Activated CD4-positive, alpha-beta T cell treated with anti-CD3 and anti-CD28 coated beads for 36 hours (primary cell): ENCODE measurements at regions not wholly inside any gene's neighbourhood (a gene's known extent, or its start where the extent isn't known, plus 50 kb on each side); places are given as distances from the start of the nearest gene placed in this dataset.

ENCODE experiments used
- ATAC-seq: fragments of 200-7000 bp; cut with Tn5 transposase; one replicate; pipeline ENCODE4 v1.10.0; 2021; ENCODE audit warnings: mild to moderate bottlenecking, moderate library complexity
- CTCF ChIA-PET: fragments of 350-600 bp; sonication (Branson Sonifier 250); formaldehyde crosslinking; loops from one replicate; lab custom pipeline; 2021; ENCODE audit warnings: antibody characterized with exemption; lab: Charles Lee
- POLR2A ChIA-PET: fragments of 350-600 bp; sonication (Branson Sonifier 250); formaldehyde crosslinking; loops from one replicate; lab custom pipeline; 2021; ENCODE audit warnings: antibody characterized with exemption, inconsistent platforms; lab: Charles Lee
- DNase-seq: peaks from one replicate; pipeline ENCODE4 v3.0.0-alpha.2; 2020
- H3K27ac Mint-ChIP-seq: one replicate; pipeline ENCODE4 v1.8.0; 2021; ENCODE audit warnings: mixed read lengths
- H3K27me3 Mint-ChIP-seq: one replicate; pipeline ENCODE4 v1.8.0; 2021; ENCODE audit warnings: mixed read lengths
- H3K36me3 Mint-ChIP-seq: one replicate; pipeline ENCODE4 v1.8.0; 2021; ENCODE audit warnings: low read depth, mixed read lengths
- H3K4me1 Mint-ChIP-seq: one replicate; pipeline ENCODE4 v1.8.0; 2021; ENCODE audit warnings: mixed read lengths
- H3K4me3 Mint-ChIP-seq: one replicate; pipeline ENCODE4 v1.8.0; 2021; ENCODE audit warnings: mild to moderate bottlenecking, moderate library complexity, mixed read lengths
- H3K9me3 Mint-ChIP-seq: one replicate; pipeline ENCODE4 v1.8.0; 2021; ENCODE audit warnings: low read depth, mixed read lengths
- intact Hi-C, 2 experiments: fragments of 100-400 bp; cut with DNase I in 1 of 2; cut with micrococcal nuclease in 1 of 2; formaldehyde crosslinking; loops; one replicate each; pipeline versions ENCODE4 v1.14.2 to v1.15.1; 2022 to 2024; cut with DNase I, micrococcal nuclease

GRCh38 chr5:141777130-141777529, 95.1 kb upstream of the ARAP3 start:
- ChIA-PET CTCF (no interaction called here), POLR2A (no interaction called here)
- H3K36me3 Mint-ChIP-seq, result no peaks in the 10 kb centered on the region
- no peak for ATAC-seq
- H3K4me3 Mint-ChIP-seq, result no peak overlapping the region
- H3K27ac Mint-ChIP-seq, result no peak overlapping the region
- peaks cover 4% of the 10 kb centered on the region for H3K27me3 Mint-ChIP-seq
- intact Hi-C loops, result no loop called here
- H3K4me1 Mint-ChIP-seq, result no peaks in the 10 kb centered on the region
- DNase-seq, result no peak
- H3K9me3 Mint-ChIP-seq, result no peaks in the 10 kb centered on the region

GRCh38 chr5:141773779-141774562, 91.9 kb upstream of the ARAP3 start:
- H3K36me3 Mint-ChIP-seq, result no peaks in the 10 kb centered on the region
- CTCF ChIA-PET, result interaction anchor here (0.8 kb wide), 1 partner anchor 59 kb away, joined by 3 read pairs; no protein-coding TSS in a partner anchor
- H3K9me3 Mint-ChIP-seq, result no peaks in the 10 kb centered on the region
- H3K27ac Mint-ChIP-seq, result no peak overlapping the region
- POLR2A ChIA-PET, result no interaction called here
- intact Hi-C loops, result no loop called here
- H3K27me3 Mint-ChIP-seq, result peaks cover 7% of the 10 kb centered on the region
- ATAC-seq, result no peak
- H3K4me3 Mint-ChIP-seq, result no peak overlapping the region
- H3K4me1 Mint-ChIP-seq, result no peaks in the 10 kb centered on the region
- no peak for DNase-seq

GRCh38 chr5:141772281-141772680, 90.3 kb upstream of the ARAP3 start:
- no peaks in the 10 kb centered on the region for H3K4me1 Mint-ChIP-seq
- no peak overlapping the region for H3K4me3 Mint-ChIP-seq
- POLR2A ChIA-PET, result no interaction called here
- peaks cover 7% of the 10 kb centered on the region for H3K27me3 Mint-ChIP-seq
- CTCF ChIA-PET, result interaction anchor here (0.5 to 1.4 kb wide), 4 partner anchors 89 to 1650 kb away, joined by 3 to 4 read pairs (median 3); no protein-coding TSS in a partner anchor
- no peak for ATAC-seq
- no peaks in the 10 kb centered on the region for H3K9me3 Mint-ChIP-seq
- no peak for DNase-seq
- intact Hi-C loops, result no loop called here
- H3K27ac Mint-ChIP-seq, result no peak overlapping the region
- no peaks in the 10 kb centered on the region for H3K36me3 Mint-ChIP-seq

- POLR2A ChIA-PET, result no interaction called here
- Mint-ChIP-seq H3K27ac (no peak overlapping the region), H3K36me3 (no peaks in the 10 kb centered on the region), H3K4me1 (no peaks in the 10 kb centered on the region), H3K27me3 (peaks cover 7% of the 10 kb centered on the region), H3K9me3 (no peaks in the 10 kb centered on the region), H3K4me3 (no peak overlapping the region)
- intact Hi-C loops, result no loop called here
- CTCF ChIA-PET, result interaction anchor here (0.8 to 1.4 kb wide), 2 partner anchors 107 to 1650 kb away, joined by 3 to 4 read pairs; no protein-coding TSS in a partner anchor
- DNase-seq, result no peak
- ATAC-seq, result no peak
These were observed 89.5 kb upstream of the ARAP3 start for GRCh38 chr5:141771562-141771961.

- ATAC-seq, result no peak
- Mint-ChIP-seq H3K9me3 (no peaks in the 10 kb centered on the region), H3K27me3 (peaks cover 7% of the 10 kb centered on the region), H3K27ac (no peak overlapping the region), H3K4me1 (no peaks in the 10 kb centered on the region), H3K36me3 (no peaks in the 10 kb centered on the region), H3K4me3 (no peak overlapping the region)
- ChIA-PET CTCF (interaction anchor here (0.7 to 1.4 kb wide), 3 partner anchors 88 to 108 kb away, joined by 3 to 4 read pairs (median 3); no protein-coding TSS in a partner anchor), POLR2A (no interaction called here)
- no peak for DNase-seq
- intact Hi-C loops, result no loop called here
These were observed 89.0 kb upstream of the ARAP3 start for GRCh38 chr5:141771031-141771430.

- H3K27me3 Mint-ChIP-seq, result peaks cover 5% of the 10 kb centered on the region
- DNase-seq (no peak), ATAC-seq (no peak)
- H3K9me3 Mint-ChIP-seq, result no peaks in the 10 kb centered on the region
- H3K4me1 Mint-ChIP-seq, result no peaks in the 10 kb centered on the region
- no peak overlapping the region for H3K4me3 Mint-ChIP-seq
- H3K36me3 Mint-ChIP-seq, result no peaks in the 10 kb centered on the region
- POLR2A ChIA-PET, result no interaction called here
- CTCF ChIA-PET, result interaction anchor here (0.8 kb wide), 1 partner anchor 67 kb away, joined by 3 read pairs; no protein-coding TSS in a partner anchor
- no peak overlapping the region for H3K27ac Mint-ChIP-seq
- intact Hi-C loops, result no loop called here
These were observed 87.6 kb upstream of the ARAP3 start for GRCh38 chr5:141769671-141770070.

GRCh38 chr5:141767671-141768070, 85.6 kb upstream of the ARAP3 start:
- POLR2A ChIA-PET, result no interaction called here
- Mint-ChIP-seq H3K4me1 (no peaks in the 10 kb centered on the region), H3K27ac (no peak overlapping the region), H3K27me3 (peaks cover 5% of the 10 kb centered on the region), H3K9me3 (no peaks in the 10 kb centered on the region), H3K4me3 (no peak overlapping the region), H3K36me3 (no peaks in the 10 kb centered on the region)
- intact Hi-C loops, result no loop called here
- CTCF ChIA-PET, result interaction anchor here (0.6 to 0.7 kb wide), 2 partner anchors 59 to 70 kb away, joined by 3 read pairs; no protein-coding TSS in a partner anchor
- no peak for ATAC-seq
- DNase-seq, result no peak

GRCh38 chr5:141765896-141766551, 84.0 kb upstream of the ARAP3 start:
- intact Hi-C loops, result no loop called here
- Mint-ChIP-seq H3K27ac (no peak overlapping the region), H3K4me1 (no peaks in the 10 kb centered on the region), H3K27me3 (peaks cover 5% of the 10 kb centered on the region), H3K4me3 (no peak overlapping the region), H3K9me3 (no peaks in the 10 kb centered on the region), H3K36me3 (no peaks in the 10 kb centered on the region)
- ATAC-seq (no peak), DNase-seq (no peak)
- POLR2A ChIA-PET, result no interaction called here
- CTCF ChIA-PET, result no interaction called here

GRCh38 chr5:141763541-141763940, 81.5 kb upstream of the ARAP3 start:
- ChIA-PET POLR2A (no interaction called here), CTCF (no interaction called here)
- Mint-ChIP-seq H3K27ac (no peak overlapping the region), H3K27me3 (peaks cover 15% of the 10 kb centered on the region), H3K36me3 (no peaks in the 10 kb centered on the region), H3K9me3 (no peaks in the 10 kb centered on the region), H3K4me1 (no peaks in the 10 kb centered on the region), H3K4me3 (no peak overlapping the region)
- DNase-seq (no peak), ATAC-seq (no peak)
- intact Hi-C loops, result no loop called here

GRCh38 chr5:141762790-141763368, 80.8 kb upstream of the ARAP3 start:
- H3K36me3 Mint-ChIP-seq, result no peaks in the 10 kb centered on the region
- H3K27me3 Mint-ChIP-seq, result peaks cover 20% of the 10 kb centered on the region
- DNase-seq (no peak), ATAC-seq (no peak)
- no peaks in the 10 kb centered on the region for H3K4me1 Mint-ChIP-seq
- intact Hi-C loops, result no loop called here
- no peak overlapping the region for H3K4me3 Mint-ChIP-seq
- POLR2A ChIA-PET, result no interaction called here
- CTCF ChIA-PET, result interaction anchor here (0.6 kb wide), 2 partner anchors 46 to 414 kb away, joined by 3 to 4 read pairs; no protein-coding TSS in a partner anchor
- H3K27ac Mint-ChIP-seq, result no peak overlapping the region
- H3K9me3 Mint-ChIP-seq, result no peaks in the 10 kb centered on the region

- no peak overlapping the region for H3K4me3 Mint-ChIP-seq
- CTCF ChIA-PET, result interaction anchor here (0.6 kb wide), 1 partner anchor 415 kb away, joined by 4 read pairs; no protein-coding TSS in a partner anchor
- POLR2A ChIA-PET, result no interaction called here
- no peak overlapping the region for H3K27ac Mint-ChIP-seq
- ATAC-seq (no peak), DNase-seq (no peak)
- H3K27me3 Mint-ChIP-seq, result peaks cover 24% of the 10 kb centered on the region
- intact Hi-C loops, result no loop called here
- no peaks in the 10 kb centered on the region for H3K4me1 Mint-ChIP-seq
- H3K9me3 Mint-ChIP-seq, result no peaks in the 10 kb centered on the region
- H3K36me3 Mint-ChIP-seq, result no peaks in the 10 kb centered on the region
These were observed 80.3 kb upstream of the ARAP3 start for GRCh38 chr5:141762316-141762715.
